HL-60 (cell line): ENCODE measurements at regions not wholly inside any gene's neighbourhood (a gene's known extent, or its start where the extent isn't known, plus 50 kb on each side); places are given as distances from the start of the nearest gene placed in this dataset.

Experiments
- CTCF ChIP-seq: IDR thresholded peaks from one replicate; pipeline ENCODE4 v1.5.1; 2011; ENCODE audit warnings: low read length, control low read depth, inconsistent platforms; ENCODE audit not compliant: insufficient read depth
- GABPA ChIP-seq: IDR thresholded peaks from 2 replicates; pipeline ENCODE4 v1.6.1; 2012; ENCODE audit warnings: low read depth
- POLR2AphosphoS5 ChIP-seq: IDR thresholded peaks from 2 replicates; pipeline ENCODE4 v1.6.1; 2012; ENCODE audit warnings: low read depth
- REST ChIP-seq: IDR thresholded peaks from 2 replicates; pipeline ENCODE4 v1.6.1; 2012; ENCODE audit warnings: low read depth; ENCODE audit not compliant: insufficient replicate concordance
- SPI1 ChIP-seq: IDR thresholded peaks from 2 replicates; pipeline ENCODE4 v1.6.1; 2012; ENCODE audit warnings: low read depth, mild to moderate bottlenecking, borderline replicate concordance

- no peak for TF ChIP-seq CTCF
- TF ChIP-seq REST: no peak
- no peak for TF ChIP-seq POLR2AphosphoS5
- TF ChIP-seq GABPA: no peak
- TF ChIP-seq SPI1: no peak
These were observed 50.8 kb upstream of the TRIM2 start for GRCh38 chr4:153153339-153153871.
